Spleen (tissue), 11 donors: ENCODE measurements at regions not wholly inside any gene's neighbourhood (a gene's known extent, or its start where the extent isn't known, plus 50 kb on each side); places are given as distances from the start of the nearest gene placed in this dataset.
"Not testable (repeated sequence)": the region's sequence is repeated elsewhere in the genome, so short reads cannot be mapped to it uniquely, and the experiment has no call there.

Experiments
- DNase-seq: peaks from one replicate; pipeline ENCODE4 v3.0.0-alpha.2; 2020
- H3K27ac ChIP-seq, 8 donors: fragments of 200-600 bp; sonication (generic) in 7 of 8; 1 replicate in 4 of 8; 2 replicates in 4 of 8; pipeline versions ENCODE4 v1.5.0 to v1.8.0; 2016 to 2021; ENCODE audit warnings: inconsistent platforms in 4 of 8, mild to moderate bottlenecking in 4 of 8, moderate library complexity in 1 of 8
- H3K27me3 ChIP-seq, 7 donors: fragments of 200-600 bp; sonication (generic) in 6 of 7; replicated peaks in 1 of 7; 1 replicate in 4 of 7; 2 replicates in 3 of 7; pipeline versions ENCODE4 v1.5.0 to v1.8.0; 2016 to 2021; ENCODE audit warnings: inconsistent platforms in 3 of 7, mild to moderate bottlenecking in 1 of 7
- H3K36me3 ChIP-seq, 6 donors: fragments of 200-600 bp; sonication (generic) in 5 of 6; 1 replicate in 4 of 6; 2 replicates in 2 of 6; pipeline versions ENCODE4 v1.5.0 to v1.8.0; 2016 to 2021; ENCODE audit warnings: inconsistent platforms in 2 of 6
- H3K4me1 ChIP-seq, 6 donors: fragments of 200-600 bp; sonication (generic) in 5 of 6; 1 replicate in 3 of 6; 2 replicates in 3 of 6; pipeline versions ENCODE4 v1.5.0 to v1.8.0; 2016 to 2021; ENCODE audit warnings: inconsistent platforms in 3 of 6
- H3K4me3 ChIP-seq, 8 donors: fragments of 200-600 bp; sonication (generic) in 7 of 8; 1 replicate in 4 of 8; 2 replicates in 4 of 8; pipeline versions ENCODE4 v1.5.0 to v1.8.0; 2016 to 2021; ENCODE audit warnings: inconsistent platforms in 4 of 8, mild to moderate bottlenecking in 4 of 8, moderate library complexity in 2 of 8
- H3K9me3 ChIP-seq, 8 donors: fragments of 200-600 bp; sonication (generic) in 7 of 8; 1 replicate in 4 of 8; 2 replicates in 4 of 8; pipeline versions ENCODE4 v1.5.0 to v1.8.0; 2016 to 2021; ENCODE audit warnings: inconsistent platforms in 4 of 8
- POLR2A ChIP-seq, 3 donors: fragments of 450-650 bp; IDR thresholded peaks; one replicate each; pipeline ENCODE4 v1.5.1; 2017; ENCODE audit warnings: antibody characterized with exemption in 3 of 3, mild to moderate bottlenecking in 1 of 3
- POLR2AphosphoS5 ChIP-seq, 3 donors: sonication (generic); formaldehyde crosslinking; IDR thresholded peaks; one replicate each; pipeline ENCODE4 v1.5.1; 2017; ENCODE audit warnings: antibody characterized with exemption in 3 of 3
- WGBS, 5 donors: extraction: QIAGEN DNeasy Blood & Tissue Kit in 3 of 5; methylation state at CpG; one replicate each; pipeline versions ENCODE4 v1.1.5 to v1.1.7; 2013 to 2018; 5-methylcytosine and 5-hydroxymethylcytosine counted together
- intact Hi-C: fragments of 100-400 bp; cut with DNase I; formaldehyde crosslinking; loops from one replicate; pipeline ENCODE4 v1.15.0; 2023; ENCODE audit warnings: low total_unique reads
- TF ChIP-seq, protein P1 (sequence below), 11 experiments: fragments of 200-600 bp in 7 of 11; fragments of 450-650 bp in 4 of 11; sonication (generic) in 4 of 11; IDR thresholded peaks in 8 of 11; conservative IDR thresholded peaks in 3 of 11; 1 replicate in 7 of 11; 2 replicates in 4 of 11; pipeline versions ENCODE4 v1.4.0 to v1.8.0; 2016 to 2021; ENCODE audit warnings: antibody characterized with exemption in 11 of 11, inconsistent platforms in 4 of 11, mild to moderate bottlenecking in 1 of 11
- donor health status: healthy with polysubstance abuse.
- donor health status: DM: no; HTN: no; CAD: no; lungs with moderate emphysema.
- donor health status: DM: no; HTN: no; CAD: no.
- donor health status: Bipolar disorder and iron deficiency.
- donor health status: healthy.
- donor health status: DM: no; HTN: no; CAD: no.
- donor health status: DM: yes; HTN: yes; CAD: no.

DNA sequence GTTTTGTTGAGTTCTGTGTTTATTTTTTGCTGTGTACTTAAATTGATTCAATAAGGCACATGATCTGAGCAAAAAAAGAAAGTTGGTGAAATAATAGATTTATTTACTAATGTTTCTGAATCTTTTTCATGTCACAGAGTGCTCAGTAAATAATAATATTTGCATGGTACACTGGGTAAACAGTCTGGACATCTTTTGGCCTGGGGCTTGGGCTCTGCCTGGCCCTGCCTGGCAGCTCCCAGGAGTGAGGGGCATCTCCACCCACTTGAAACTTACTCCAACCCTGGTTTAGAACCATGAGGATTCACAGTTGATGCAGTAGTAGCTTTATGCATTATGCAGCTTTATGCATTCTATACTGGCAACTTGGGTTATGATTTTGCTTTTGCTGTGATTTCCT is 124.2 kb upstream of the SLC4A4 start:
- peaks cover 0 to 3% (median 0%) of the 10 kb centered on the region in 6 donors for H3K4me1 ChIP-seq
- H3K36me3 ChIP-seq = no peaks in the 10 kb centered on the region
- no peak for DNase-seq
- H3K9me3 ChIP-seq = peaks cover 0 to 4% (median 0%) of the 10 kb centered on the region in 8 donors
- H3K27ac ChIP-seq = no peak overlapping the region
- H3K4me3 ChIP-seq = no peak overlapping the region
- intact Hi-C loops = no loop called here
- TF ChIP-seq POLR2AphosphoS5 (IDR thresholded peaks at IDR 0.05) = no peak
- TF ChIP-seq, protein P1, sequence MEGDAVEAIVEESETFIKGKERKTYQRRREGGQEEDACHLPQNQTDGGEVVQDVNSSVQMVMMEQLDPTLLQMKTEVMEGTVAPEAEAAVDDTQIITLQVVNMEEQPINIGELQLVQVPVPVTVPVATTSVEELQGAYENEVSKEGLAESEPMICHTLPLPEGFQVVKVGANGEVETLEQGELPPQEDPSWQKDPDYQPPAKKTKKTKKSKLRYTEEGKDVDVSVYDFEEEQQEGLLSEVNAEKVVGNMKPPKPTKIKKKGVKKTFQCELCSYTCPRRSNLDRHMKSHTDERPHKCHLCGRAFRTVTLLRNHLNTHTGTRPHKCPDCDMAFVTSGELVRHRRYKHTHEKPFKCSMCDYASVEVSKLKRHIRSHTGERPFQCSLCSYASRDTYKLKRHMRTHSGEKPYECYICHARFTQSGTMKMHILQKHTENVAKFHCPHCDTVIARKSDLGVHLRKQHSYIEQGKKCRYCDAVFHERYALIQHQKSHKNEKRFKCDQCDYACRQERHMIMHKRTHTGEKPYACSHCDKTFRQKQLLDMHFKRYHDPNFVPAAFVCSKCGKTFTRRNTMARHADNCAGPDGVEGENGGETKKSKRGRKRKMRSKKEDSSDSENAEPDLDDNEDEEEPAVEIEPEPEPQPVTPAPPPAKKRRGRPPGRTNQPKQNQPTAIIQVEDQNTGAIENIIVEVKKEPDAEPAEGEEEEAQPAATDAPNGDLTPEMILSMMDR (IDR thresholded peaks at IDR 0.05 in 8 of 11, conservative IDR thresholded peaks at IDR 0.05 in 3 of 11) = no peak
- no peaks in the 10 kb centered on the region for H3K27me3 ChIP-seq

DNA sequence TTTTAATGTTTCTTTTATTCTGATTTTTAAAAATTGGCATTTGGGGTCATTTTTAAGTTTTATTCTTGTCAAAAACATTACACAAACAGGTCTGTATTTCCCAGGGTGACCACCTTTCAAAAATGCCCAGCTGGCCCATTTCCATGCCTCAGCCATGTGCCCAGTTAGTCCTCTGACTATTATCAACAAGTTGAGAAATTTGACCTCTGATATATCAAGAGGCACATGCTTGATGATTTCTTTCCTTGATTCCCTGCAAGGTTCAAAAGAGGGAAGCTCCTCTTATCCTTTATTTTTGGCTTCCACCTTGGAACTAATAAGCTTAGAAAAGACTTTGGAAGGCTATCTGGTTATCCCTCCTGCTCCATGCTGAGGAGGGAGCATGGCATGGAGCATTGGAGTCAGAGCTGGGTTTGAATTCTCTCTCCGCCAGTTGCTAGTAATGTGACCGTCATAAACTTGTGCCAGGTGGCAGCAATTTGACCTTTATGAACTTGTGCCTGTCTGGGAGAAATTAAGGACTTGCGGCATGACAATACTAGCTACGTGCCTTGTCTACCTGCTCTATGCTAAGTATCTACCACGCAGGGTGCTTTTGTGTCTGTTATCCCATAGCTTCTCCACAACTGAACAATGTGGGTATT is 122.4 kb upstream of the SLC4A4 start:
- Histone ChIP-seq H3K4me1 (peaks cover 0 to 3% (median 0%) of the 10 kb centered on the region in 6 donors), H3K27ac (no peak overlapping the region), H3K4me3 (no peak overlapping the region), H3K36me3 (no peaks in the 10 kb centered on the region), H3K27me3 (no peaks in the 10 kb centered on the region), H3K9me3 (peaks cover 0 to 4% (median 0%) of the 10 kb centered on the region in 8 donors)
- WGBS, 5 donors = 85 to 99% (median 94%) methylated on average over 5 of the region's 5 CpGs
- TF ChIP-seq, protein P1 (IDR thresholded peaks at IDR 0.05 in 8 of 11, conservative IDR thresholded peaks at IDR 0.05 in 3 of 11) = no peak
- TF ChIP-seq POLR2AphosphoS5 (IDR thresholded peaks at IDR 0.05) (no peak), POLR2A (IDR thresholded peaks at IDR 0.05) (no peak)
- intact Hi-C loops = no loop called here
- no peak for DNase-seq

DNA sequence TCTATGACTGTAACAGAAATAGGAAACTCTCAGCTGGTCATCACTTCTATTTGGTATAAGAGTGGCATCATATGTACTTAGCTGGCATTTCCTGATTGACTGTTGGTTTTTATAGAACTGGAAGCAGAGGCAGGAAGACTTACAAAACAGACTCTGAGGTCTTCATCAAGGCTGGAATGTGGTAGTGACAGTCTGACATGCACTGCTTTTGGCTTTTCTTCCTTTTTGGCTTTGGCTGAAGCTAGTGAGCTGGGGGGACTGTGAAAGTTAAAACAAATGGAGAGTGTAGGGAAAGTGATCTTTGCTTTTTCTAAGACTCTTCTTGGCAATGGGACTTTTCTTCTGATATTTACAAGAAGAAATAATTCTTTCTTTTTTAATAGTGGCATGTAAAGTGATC is 121.1 kb upstream of the SLC4A4 start:
- no peak overlapping the region for H3K27ac ChIP-seq

DNA sequence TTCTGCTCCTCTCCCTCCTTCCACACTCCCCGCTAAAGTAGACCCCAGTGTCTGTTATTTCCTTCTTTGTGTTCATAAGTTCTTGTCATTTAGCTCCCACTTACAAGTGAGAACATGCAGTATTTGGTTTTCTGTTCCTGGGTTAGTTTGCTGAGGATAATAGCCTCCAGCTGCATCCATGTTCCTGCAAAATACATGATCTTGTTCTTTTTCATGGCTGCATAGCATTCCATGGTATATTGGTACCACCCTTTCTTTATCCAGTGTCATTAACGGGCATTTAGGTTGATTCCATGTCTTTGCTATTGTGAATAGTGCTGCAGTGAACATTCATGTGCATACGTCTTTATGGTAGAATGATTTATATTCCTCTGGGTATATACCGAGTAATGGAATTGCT is 118.0 kb upstream of the SLC4A4 start:
- 84 to 97% (median 90%) methylated on average over 4 of the region's 4 CpGs for WGBS, 5 donors
- H3K27ac ChIP-seq, H3K27me3 ChIP-seq, H3K36me3 ChIP-seq, H3K4me1 ChIP-seq, intact Hi-C loops, DNase-seq, H3K4me3 ChIP-seq, H3K9me3 ChIP-seq: not testable (repeated sequence)

More for the DNA sequence above, 121.1 kb upstream of the SLC4A4 start:
- H3K4me3 ChIP-seq = no peak overlapping the region
- intact Hi-C loops = no loop called here
- TF ChIP-seq POLR2A (IDR thresholded peaks at IDR 0.05) = no peak
- TF ChIP-seq, protein P1 (IDR thresholded peaks at IDR 0.05 in 8 of 11, conservative IDR thresholded peaks at IDR 0.05 in 3 of 11) = no peak
- TF ChIP-seq POLR2AphosphoS5 (IDR thresholded peaks at IDR 0.05) = no peak
- peaks cover 0 to 4% (median 0%) of the 10 kb centered on the region in 8 donors for H3K9me3 ChIP-seq
- H3K4me1 ChIP-seq = peaks cover 0 to 3% (median 0%) of the 10 kb centered on the region in 6 donors
- no peaks in the 10 kb centered on the region for H3K27me3 ChIP-seq
- no peak for DNase-seq
- H3K36me3 ChIP-seq = no peaks in the 10 kb centered on the region
